22Rv1 (cell line): ENCODE measurements at regions not wholly inside any gene's neighbourhood (a gene's known extent, or its start where the extent isn't known, plus 50 kb on each side); places are given as distances from the start of the nearest gene placed in this dataset.

Source experiments
- CTCF ChIP-seq: fragments of 450-650 bp; IDR thresholded peaks from 2 replicates; pipeline ENCODE4 v1.5.1; 2017; ENCODE audit warnings: mild to moderate bottlenecking
- ZFX ChIP-seq: fragments of 450-650 bp; IDR thresholded peaks from 2 replicates; pipeline ENCODE4 v1.6.1; 2017; ENCODE audit warnings: antibody characterized with exemption, borderline replicate concordance

DNA sequence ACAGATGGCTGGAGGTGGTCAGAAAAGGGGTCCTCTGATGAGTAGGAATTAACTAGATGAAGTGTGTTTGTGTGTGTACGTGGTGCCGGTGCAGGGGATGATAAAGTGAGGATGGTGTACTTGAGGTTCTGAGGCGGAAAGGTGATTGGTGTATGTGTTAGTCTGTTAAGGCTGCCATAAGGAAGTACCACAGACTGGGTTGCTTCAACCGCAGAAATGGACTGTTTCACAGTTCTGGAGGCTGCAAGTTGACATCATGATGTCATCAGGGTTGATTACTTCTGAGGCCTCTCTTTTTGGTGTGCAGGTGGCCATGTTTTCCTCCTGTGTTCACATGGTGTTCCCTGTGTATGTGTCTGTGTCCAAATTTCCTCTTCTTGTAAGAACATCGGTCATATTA lies 202.4 kb upstream of the RGMA start:
- TF ChIP-seq CTCF (no peak), ZFX (no peak)
